ENCODE measurements at regions not wholly inside any gene's neighbourhood (a gene's known extent, or its start where the extent isn't known, plus 50 kb on each side); places are given as distances from the start of the nearest gene placed in this dataset.

DNA sequence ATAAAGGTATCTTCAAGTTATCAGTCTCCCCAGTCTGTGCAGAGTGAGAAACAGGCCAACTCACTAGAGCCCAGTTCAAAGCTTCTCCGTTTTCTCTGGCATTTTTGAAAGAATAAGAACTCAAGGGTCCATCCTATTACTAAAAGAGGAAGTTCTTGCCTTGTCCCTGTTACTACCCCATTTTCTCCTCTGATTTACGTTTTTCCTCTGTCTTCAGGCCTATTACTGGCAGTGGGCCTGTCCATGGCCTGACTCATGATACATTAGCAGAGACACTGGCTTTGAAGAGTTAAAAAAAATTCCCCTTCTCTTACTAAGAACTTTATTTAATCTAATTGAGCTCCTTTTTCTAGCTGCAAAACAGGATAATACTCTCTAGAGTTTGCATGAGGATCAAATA is 624.0 kb upstream of the KLF4 start:
- CTCF ChIA-PET = interaction anchor here (0.6 kb wide), 1 partner anchor 15 kb away, joined by 3 read pairs; no protein-coding TSS in a partner anchor
- TF ChIP-seq, protein P1, sequence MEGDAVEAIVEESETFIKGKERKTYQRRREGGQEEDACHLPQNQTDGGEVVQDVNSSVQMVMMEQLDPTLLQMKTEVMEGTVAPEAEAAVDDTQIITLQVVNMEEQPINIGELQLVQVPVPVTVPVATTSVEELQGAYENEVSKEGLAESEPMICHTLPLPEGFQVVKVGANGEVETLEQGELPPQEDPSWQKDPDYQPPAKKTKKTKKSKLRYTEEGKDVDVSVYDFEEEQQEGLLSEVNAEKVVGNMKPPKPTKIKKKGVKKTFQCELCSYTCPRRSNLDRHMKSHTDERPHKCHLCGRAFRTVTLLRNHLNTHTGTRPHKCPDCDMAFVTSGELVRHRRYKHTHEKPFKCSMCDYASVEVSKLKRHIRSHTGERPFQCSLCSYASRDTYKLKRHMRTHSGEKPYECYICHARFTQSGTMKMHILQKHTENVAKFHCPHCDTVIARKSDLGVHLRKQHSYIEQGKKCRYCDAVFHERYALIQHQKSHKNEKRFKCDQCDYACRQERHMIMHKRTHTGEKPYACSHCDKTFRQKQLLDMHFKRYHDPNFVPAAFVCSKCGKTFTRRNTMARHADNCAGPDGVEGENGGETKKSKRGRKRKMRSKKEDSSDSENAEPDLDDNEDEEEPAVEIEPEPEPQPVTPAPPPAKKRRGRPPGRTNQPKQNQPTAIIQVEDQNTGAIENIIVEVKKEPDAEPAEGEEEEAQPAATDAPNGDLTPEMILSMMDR (IDR thresholded peaks at IDR 0.05; ENCODE audit: unreplicated experiment) = no peak
- intact Hi-C loops (cut with micrococcal nuclease) = no loop called here
- H3K4me1 Mint-ChIP-seq (ENCODE audit: insufficient read depth, unreplicated experiment) = no peaks in the 10 kb centered on the region
- no peak overlapping the region for H3K27ac Mint-ChIP-seq (ENCODE audit: low read depth, unreplicated experiment)
- no TSS peak for BruUV-seq (replicated peaks)
- H3K36me3 Mint-ChIP-seq (ENCODE audit: insufficient read depth, unreplicated experiment) = no peaks in the 10 kb centered on the region
- no peak for DNase-seq (ENCODE audit: unreplicated experiment)
- H3K9me3 Mint-ChIP-seq (ENCODE audit: unreplicated experiment) = no peaks in the 10 kb centered on the region
- POLR2A ChIA-PET = interaction anchor here (0.5 to 1.1 kb wide), 3 partner anchors 49 to 382 kb away, joined by 3 read pairs; no protein-coding TSS in a partner anchor
- no peak overlapping the region for H3K4me3 Mint-ChIP-seq (ENCODE audit: unreplicated experiment)
- H3K27me3 Mint-ChIP-seq (ENCODE audit: insufficient read depth, unreplicated experiment) = no peaks in the 10 kb centered on the region

DNA sequence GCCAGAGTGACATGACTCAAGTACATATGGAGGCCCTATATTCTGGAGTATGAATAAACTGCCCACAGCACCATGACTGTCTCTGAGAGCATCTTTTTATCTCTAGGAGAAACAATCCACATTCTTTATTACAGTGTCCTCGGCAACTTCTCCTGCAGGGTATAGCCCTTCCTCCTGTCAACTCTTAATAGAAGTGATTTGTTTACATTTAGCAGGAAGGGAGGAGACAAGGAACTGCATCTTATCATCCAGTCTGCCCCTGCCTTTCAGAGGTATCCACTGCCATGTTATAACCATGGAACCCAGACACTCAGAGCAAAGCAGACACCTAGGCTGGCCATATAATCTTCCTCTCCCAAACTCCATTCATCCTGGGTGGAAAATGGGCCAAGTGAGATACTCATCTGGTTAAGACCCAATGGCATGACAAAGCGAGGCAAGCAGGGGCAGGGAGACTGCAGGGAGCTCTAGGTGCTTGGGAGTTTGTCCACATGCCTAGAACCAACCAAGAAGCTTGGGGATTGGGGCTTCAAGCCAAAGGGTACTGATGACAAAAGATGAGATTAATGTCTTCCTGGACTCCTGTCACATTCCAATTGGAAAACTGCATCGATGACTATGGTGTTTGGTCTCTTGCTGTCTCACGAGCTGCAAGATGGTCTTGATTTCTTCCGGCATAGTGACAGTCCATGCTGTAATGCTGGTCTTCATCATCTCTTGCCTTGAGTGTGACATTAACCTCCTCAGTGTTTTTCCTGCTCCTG is 620.5 kb upstream of the KLF4 start:
- BruUV-seq (replicated peaks) = no TSS peak

DNA sequence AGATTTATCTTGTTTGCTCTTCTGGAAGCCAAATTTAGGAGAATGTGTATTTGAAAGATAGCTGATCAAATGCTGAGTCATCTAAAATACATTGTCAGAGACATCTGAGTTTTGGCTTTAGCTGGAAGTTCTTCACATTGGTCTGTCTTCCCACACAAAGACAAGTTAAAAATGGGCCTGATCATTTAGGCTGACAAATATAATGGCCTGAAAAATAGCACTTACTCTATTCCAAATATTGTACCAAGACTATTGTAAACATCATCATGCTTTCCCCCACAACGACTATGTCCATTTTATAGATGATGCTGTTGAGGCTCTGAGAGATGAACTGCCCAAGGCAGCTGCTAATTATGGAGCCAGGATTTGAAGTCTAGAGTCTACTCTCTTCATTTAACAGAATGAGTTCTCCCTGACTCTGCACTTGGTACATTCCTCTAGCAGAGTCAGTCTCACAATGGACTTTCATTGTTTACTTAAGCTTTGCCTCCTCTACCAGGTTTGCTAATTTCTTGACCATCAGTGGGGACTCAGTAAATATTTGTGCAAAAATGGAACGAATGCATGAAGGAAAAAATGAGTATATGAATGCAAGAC is 619.4 kb upstream of the KLF4 start:
- ChIA-PET POLR2A (interaction anchor here (1.2 kb wide), 1 partner anchor 619 kb away, joined by 4 read pairs; the partner anchor contains the start of gene KLF4), CTCF (interaction anchor here (0.8 kb wide), 1 partner anchor 34 kb away, joined by 3 read pairs; no protein-coding TSS in a partner anchor)
- Mint-ChIP-seq H3K27ac (ENCODE audit: low read depth, unreplicated experiment) (no peak overlapping the region), H3K4me1 (ENCODE audit: insufficient read depth, unreplicated experiment) (no peaks in the 10 kb centered on the region), H3K27me3 (ENCODE audit: insufficient read depth, unreplicated experiment) (no peaks in the 10 kb centered on the region), H3K4me3 (ENCODE audit: unreplicated experiment) (no peak overlapping the region), H3K9me3 (ENCODE audit: unreplicated experiment) (no peaks in the 10 kb centered on the region), H3K36me3 (ENCODE audit: insufficient read depth, unreplicated experiment) (no peaks in the 10 kb centered on the region)
- TF ChIP-seq, protein P1 (IDR thresholded peaks at IDR 0.05; ENCODE audit: unreplicated experiment) = no peak
- intact Hi-C loops (cut with micrococcal nuclease) = no loop called here
- DNase-seq (ENCODE audit: unreplicated experiment) = no peak
- BruUV-seq (replicated peaks) = no TSS peak

More for the DNA sequence above, 620.5 kb upstream of the KLF4 start:
- no peaks in the 10 kb centered on the region for H3K9me3 Mint-ChIP-seq (ENCODE audit: unreplicated experiment)
- no peak overlapping the region for H3K27ac Mint-ChIP-seq (ENCODE audit: low read depth, unreplicated experiment)
- no peak for DNase-seq (ENCODE audit: unreplicated experiment)
- intact Hi-C loops (cut with micrococcal nuclease) = no loop called here
- POLR2A ChIA-PET = no interaction called here
- CTCF ChIA-PET = interaction anchor here (0.6 kb wide), 1 partner anchor 355 kb away, joined by 3 read pairs; no protein-coding TSS in a partner anchor
- no peaks in the 10 kb centered on the region for H3K36me3 Mint-ChIP-seq (ENCODE audit: insufficient read depth, unreplicated experiment)
- no peaks in the 10 kb centered on the region for H3K27me3 Mint-ChIP-seq (ENCODE audit: insufficient read depth, unreplicated experiment)
- no peaks in the 10 kb centered on the region for H3K4me1 Mint-ChIP-seq (ENCODE audit: insufficient read depth, unreplicated experiment)
- no peak overlapping the region for H3K4me3 Mint-ChIP-seq (ENCODE audit: unreplicated experiment)
- TF ChIP-seq, protein P1 (IDR thresholded peaks at IDR 0.05; ENCODE audit: unreplicated experiment) = no peak

DNA sequence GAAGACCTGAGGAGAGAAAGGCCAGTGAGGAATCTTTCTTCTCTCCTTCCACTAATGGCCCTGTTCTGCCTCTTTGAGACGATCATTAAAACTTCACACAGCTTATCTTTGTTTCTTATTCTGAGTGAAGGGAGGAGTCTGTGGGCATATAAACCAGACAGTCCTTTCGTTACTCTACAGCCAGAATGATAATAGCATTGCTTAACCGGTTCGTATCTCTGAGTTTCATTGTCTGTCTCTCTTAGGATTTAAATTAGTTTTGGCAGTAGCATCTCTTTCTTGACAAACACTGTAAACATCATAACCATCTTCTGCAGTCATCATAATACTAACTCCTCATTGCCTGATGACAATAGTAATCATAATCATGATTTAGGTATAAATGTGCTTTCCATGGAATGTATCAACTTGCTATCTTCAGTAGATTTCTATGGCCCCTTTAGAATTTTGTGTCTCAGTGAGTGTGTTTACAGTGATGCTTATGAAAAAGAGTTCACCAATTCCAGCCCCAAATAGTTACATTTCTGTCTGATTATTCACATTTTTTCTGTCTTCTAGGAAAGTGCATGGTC is 618.8 kb upstream of the KLF4 start:
- H3K4me1 Mint-ChIP-seq (ENCODE audit: insufficient read depth, unreplicated experiment) = no peaks in the 10 kb centered on the region
- no peak for DNase-seq (ENCODE audit: unreplicated experiment)
- H3K27me3 Mint-ChIP-seq (ENCODE audit: insufficient read depth, unreplicated experiment) = no peaks in the 10 kb centered on the region
- H3K9me3 Mint-ChIP-seq (ENCODE audit: unreplicated experiment) = no peaks in the 10 kb centered on the region
- TF ChIP-seq, protein P1 (IDR thresholded peaks at IDR 0.05; ENCODE audit: unreplicated experiment) = no peak
- no peaks in the 10 kb centered on the region for H3K36me3 Mint-ChIP-seq (ENCODE audit: insufficient read depth, unreplicated experiment)
- ChIA-PET CTCF (interaction anchor here (0.8 kb wide), 1 partner anchor 34 kb away, joined by 3 read pairs; no protein-coding TSS in a partner anchor), POLR2A (interaction anchor here (1.2 kb wide), 1 partner anchor 619 kb away, joined by 4 read pairs; the partner anchor contains the start of gene KLF4)
- H3K4me3 Mint-ChIP-seq (ENCODE audit: unreplicated experiment) = no peak overlapping the region
- H3K27ac Mint-ChIP-seq (ENCODE audit: low read depth, unreplicated experiment) = no peak overlapping the region
- intact Hi-C loops (cut with micrococcal nuclease) = no loop called here
- BruUV-seq (replicated peaks) = no TSS peak
